ENCODE measurements at regions not wholly inside any gene's neighbourhood (a gene's known extent, or its start where the extent isn't known, plus 50 kb on each side); places are given as distances from the start of the nearest gene placed in this dataset.

- peak; percentile 74 for TF ChIP-seq CTCF (IDR thresholded peaks at IDR 0.05; ENCODE audit: low read depth, low read length, poor library complexity, severe bottlenecking)
- no peak for TF ChIP-seq EZH2phosphoT487 (IDR thresholded peaks at IDR 0.05; ENCODE audit: borderline replicate concordance, low read length)
Measured at GRCh38 chr22:48894064-48894671, 933.5 kb downstream of the BRD1 start.
